ENCODE measurements at regions not wholly inside any gene's neighbourhood (a gene's known extent, or its start where the extent isn't known, plus 50 kb on each side); places are given as distances from the start of the nearest gene placed in this dataset.

DNA sequence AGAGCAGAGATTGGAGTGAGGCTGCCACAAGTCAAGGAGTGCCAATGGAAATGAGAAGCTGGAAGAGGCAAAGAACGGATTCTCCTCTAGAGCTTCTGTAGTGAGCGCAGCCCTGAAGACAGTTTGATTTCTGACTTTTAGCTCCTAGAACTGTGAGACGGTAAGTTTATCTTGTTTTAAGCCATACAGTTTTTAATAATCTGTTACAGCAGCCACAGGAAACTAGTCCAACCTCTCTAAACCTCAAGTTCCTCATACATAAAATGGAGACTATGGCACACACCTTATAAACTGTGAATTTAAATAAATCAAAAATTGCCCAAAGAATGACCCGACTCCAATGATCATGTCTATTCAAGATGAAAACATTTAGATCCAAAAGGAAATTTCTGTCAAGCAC is 596.5 kb downstream of the BCL11A start:
- DNase-seq: no peak

DNA sequence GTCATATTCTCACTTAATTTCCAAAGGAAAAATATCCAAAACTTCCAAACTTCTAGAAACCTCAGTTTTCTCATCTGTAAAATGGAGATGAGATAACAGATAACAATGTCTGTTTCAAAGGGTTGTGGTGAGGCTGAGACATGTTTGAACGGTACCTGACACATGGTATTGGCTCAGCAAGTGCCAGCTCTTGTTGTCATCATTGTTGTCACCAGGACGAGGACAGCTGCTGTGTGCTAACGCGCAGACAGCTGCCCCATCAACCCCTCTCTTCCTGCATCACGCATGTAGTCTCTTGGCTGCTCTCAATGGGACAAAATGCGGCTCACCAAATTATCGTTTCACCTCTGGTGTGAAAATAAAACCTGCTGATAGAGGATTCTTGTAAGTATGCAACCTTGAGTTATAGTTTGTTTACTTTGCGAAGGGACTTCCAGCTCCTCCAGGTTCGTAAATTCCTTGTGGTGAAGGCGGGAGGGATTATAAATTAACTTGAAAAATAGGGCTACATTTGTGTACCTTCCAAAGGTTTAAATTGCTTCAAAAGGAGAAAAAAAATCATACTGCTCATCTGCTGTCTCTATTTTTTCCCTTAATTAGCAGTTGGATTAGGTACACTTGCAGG is 605.4 kb downstream of the BCL11A start:
- no peak for DNase-seq

DNA sequence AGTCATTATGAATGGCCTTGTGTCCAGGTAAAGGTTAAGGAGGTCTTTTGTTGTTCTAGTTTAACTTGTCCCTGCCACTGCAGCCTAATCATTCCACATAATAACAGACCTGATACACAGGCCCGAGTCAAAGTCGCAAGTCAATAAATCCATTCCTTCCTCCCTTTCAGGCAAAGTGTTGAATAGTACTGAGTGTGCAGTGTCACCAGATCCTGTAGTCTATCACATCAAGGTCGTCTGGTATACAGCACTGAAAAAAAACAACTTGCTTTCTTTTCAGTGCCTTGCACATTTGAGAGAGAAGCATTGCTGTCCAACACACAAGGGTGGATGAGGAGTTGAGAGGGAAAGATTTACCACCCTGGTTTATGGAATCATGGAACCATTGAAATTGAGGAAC is 606.2 kb downstream of the BCL11A start:
- DNase-seq: no peak

DNA sequence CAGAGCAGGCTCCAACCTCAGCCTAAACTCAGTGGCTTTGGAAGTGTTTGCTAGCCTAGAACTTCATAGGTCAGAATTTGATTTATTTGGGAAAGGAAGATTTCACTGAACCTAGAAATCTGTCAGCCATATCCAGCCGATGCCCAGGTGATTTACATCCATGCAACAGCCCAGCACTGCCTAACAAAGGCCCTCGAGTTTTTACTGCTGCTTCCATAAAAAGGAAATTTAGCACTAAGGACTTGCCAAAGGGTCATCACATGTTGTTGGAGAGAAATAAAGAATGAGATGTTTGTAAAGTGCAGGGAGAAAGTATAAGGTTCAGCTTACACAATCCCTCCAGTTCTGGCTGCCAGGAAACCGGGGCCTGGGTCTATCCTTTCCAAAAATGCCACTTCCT is 614.2 kb downstream of the BCL11A start:
- no peak for DNase-seq

DNA sequence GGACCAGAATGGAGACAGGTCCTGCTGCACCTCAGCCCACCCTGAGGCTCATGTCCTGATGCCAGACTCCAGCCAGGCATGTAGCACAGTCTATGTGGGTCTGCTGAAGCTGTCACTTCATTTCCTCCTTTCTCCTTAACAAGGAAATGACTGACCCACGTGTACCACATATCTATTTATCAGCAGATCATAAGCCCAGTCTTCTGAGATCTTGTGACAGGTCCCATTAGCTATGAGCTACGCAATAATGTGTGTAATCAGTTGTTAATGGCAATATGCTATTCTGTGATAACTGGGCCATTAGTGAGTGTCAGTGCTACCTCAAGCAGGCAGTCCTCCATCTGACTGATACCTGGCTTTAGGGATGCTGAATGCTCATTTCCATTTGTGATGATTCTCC is 615.3 kb downstream of the BCL11A start:
- DNase-seq: no peak

DNA sequence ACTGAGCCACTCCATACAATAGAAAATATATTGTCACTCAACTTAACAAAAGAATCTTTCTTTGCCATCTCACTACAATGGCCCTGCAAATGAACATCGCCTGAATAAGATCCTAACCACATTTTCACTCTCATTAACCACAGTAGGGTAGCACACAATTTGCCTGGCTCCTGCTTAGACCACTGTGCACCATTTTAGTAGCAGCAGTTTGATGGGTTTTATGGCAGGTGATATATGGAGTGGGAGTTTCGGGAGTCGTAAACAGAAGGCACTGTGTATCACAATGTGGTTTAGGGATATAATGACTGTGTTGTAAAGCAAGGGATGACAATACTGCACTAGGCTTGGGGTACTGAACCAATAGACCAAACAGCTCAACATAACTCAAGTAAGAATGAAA is 617.4 kb downstream of the BCL11A start:
- no peak for DNase-seq

DNA sequence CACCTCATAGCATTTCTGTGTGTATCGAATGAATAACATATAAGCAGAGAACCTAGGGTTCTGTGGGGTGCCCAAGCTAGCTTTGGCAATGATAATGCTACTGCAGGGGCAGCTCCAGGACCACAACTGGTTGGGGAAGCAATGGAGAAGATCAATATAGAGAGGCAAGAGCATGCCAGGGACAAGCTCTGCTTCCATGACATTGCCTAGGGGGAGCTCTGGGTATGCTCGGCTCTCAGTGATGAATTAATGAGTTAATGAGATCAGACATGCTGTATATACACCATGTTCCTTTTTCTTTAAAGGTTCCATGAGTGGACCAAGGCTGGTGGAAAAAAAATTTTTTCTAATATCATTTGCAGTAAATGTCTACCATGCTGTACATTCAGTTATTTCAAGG is 618.4 kb downstream of the BCL11A start:
- no peak for DNase-seq

DNA sequence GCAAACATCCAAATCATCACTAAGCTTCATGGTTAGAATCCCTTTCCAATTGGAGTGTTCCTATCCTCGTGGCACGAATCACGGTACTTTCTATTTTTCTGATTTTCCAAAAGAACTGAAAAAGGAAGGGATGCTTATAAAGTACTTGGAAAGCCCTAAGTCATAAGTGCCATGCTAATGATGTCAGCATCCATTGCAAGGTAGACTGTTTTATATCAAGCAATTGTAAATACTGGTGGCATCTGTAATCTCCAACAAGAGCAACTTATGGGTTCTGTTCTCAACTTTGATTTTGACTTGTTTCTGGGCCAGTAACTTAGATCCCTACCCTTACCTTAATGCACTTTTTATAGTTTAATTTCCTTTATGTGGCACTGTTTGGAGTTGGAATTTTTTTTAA is 619.5 kb downstream of the BCL11A start:
- DNase-seq: no peak

DNA sequence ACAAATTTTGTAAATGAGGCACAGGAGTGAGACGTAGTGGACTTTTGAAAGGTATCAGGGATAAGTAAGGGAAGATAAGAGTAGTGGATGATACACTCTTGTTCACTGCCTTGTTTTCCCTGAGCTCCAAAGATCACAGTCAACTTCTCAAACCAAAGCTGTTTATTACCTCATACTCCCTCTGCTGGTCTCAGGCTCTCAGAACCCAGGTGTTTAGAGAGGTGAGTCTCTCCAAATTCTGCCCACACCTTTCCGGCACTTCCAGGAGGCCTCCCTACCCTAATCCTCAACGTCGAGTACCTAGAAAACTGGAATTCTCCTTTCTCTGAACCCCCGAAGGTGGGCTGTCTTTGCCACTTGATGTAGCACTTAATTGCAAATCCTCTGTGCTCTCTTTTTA is 621.1 kb downstream of the BCL11A start:
- no peak for DNase-seq

DNA sequence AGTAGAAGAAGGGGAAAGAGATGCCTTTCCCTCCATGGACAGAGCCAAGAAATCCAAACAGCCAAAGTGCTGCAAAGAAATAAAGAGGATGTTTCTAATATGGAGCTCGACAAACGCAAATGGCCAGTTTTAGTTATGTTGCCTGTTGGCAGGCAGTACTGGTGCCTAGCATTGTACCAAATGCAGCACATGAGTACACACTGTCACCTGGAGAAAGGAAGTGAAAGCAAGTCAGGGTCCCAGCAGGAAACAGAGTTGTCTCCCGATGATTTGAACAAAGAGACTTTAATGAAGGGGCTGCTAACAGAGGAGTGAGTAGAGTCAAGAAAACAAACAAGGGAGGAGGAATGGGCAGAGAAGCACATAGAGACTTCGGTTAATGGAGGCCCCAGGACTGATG is 623.0 kb downstream of the BCL11A start:
- no peak for DNase-seq

DNA sequence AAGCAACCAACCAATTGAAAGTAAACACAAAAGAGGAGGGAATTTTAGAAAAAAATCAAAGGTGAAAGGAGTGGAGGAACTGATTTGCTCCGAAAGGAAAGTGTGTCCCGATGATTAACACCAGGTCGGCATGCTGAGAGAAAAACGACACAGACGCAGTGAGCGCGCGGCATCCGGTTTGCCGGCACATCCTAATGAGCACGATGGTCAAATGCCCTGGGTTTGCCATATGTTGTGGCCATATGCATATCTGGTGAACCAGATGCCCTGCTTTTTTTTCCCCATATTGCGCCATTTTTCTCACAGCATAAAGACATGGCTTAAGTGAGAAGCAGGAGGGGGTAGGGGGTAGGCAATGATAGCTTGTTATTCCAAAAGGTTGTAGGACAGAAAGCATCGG is 626.7 kb downstream of the BCL11A start:
- no peak for DNase-seq

DNA sequence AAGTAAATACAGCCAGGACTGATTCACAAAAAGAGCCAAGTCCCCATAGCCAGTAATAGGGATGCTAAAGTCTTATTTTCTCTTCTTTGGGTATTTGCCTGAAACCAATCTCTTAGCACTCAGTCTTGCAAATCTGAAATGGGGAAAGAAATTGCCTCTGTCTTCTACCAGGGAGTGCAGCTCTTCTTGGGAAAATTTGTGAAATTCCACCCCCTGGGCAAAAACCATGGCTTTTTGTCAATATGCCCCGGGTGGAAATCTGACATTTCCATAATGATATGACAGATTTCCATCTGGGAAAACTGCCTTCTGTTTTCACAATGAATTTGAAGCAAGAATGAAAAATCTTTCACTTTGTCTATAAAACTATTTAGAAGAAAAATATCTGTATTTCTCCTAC is 628.1 kb downstream of the BCL11A start:
- no peak for DNase-seq

DNA sequence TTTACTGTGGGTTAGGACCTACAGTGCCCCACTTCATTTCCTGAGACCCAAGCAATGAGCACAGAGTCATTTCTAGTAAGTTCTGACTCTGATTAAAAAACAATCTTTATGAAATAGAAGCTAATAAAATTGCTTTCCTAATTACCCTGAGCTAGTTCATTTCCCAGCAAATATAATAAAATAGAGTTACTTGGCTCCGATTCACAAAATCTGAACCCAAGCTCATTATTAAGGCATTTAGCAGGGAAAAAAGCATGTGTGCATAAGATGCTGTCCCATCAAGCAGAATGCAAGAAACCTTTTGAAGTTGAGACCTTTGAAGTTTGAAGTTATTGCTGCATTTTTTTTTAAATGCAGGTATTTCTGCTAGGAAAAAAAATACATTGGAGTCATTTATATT is 629.1 kb downstream of the BCL11A start:
- no peak for DNase-seq

DNA sequence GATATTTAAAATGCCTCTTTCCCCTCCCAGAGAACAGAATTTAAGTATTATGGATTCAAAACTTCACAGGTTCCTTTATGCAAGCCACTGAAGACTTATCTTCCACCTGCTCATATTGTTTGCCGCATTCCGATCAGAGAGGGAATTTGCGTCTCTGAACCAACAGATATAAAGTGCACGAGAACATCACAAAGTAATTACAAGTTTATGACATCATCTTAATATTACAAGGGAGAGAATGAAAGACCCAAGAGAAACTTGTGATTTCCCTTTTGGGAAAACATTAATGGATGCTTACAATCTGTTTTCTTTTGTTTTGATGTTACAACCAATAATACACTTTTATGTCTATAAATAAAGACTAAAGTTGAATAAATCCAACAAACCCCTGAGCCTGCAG is 631.0 kb downstream of the BCL11A start:
- no peak for DNase-seq

DNA sequence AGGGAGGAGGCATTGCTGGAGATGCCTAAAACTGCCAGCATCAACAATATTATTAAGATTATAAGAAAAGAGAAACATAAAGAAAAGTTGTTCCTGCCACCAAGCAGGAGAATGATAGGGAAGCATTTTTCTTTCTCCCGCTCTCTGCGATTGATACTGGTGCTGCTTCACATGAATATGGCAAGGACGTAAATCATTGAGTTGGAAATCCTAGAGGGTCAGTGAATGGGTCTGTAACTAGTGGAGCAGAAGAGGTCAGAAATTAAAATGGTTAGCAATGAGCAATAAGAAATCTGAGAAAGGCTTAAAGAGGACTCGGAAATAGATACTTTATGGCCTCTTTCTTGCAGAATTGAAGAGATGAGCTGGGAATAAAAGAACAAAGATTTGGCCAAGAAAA is 631.7 kb downstream of the BCL11A start:
- DNase-seq: no peak

DNA sequence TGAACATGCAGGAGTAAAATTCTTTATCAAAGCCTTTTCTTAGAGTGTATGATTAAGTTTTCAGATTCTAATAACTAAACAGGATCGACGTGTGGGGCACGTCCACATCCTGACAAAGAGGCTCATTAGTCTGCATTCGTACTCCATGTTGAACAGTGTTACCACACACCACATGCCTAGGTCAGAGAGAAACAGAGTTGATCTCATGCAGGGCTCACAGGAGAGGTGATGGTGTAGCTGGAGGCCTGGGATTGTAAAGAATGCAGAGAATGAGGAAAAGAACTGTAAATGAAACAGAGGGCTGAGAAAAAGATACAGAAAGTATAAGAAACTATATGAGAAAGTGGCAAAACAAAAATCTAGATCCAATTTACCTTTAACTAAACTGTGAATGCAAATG is 632.5 kb downstream of the BCL11A start:
- no peak for DNase-seq

DNA sequence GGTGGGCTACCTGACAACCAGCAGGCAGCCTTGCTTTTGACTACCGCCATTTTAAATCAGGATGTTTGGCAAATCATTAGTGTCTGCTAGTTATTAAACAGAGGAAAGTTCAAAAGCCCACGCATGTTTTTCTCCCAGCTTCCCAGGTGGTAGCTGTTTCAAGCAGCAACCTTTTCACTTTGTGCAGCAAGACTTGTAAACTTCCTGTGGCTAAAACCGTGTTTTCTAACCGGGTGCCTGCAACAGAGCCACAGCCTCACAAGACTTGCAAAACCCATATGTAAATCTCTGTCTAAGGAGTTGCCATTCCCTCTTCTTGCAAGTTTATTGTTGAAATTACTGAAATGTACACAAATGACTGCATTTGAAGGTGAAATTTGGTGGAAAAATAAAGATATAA is 633.1 kb downstream of the BCL11A start:
- DNase-seq: no peak

DNA sequence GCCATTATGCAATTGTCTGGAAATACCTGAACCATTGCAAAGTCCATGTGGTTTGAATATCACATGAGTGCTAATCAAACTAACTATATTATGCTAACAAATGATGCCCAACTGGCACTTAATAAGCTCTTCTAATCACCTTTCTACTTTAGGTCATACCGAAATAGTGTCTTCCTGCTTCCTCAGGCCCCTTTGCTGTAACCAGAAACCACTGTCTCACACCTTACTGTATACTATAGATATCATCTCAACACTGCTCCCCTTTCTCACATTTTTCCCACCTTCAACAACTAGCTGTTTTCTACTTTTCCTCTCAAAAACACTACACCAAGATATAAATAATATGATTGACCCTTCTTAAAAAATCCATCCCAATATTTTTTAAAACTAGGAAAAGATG is 633.9 kb downstream of the BCL11A start:
- no peak for DNase-seq

DNA sequence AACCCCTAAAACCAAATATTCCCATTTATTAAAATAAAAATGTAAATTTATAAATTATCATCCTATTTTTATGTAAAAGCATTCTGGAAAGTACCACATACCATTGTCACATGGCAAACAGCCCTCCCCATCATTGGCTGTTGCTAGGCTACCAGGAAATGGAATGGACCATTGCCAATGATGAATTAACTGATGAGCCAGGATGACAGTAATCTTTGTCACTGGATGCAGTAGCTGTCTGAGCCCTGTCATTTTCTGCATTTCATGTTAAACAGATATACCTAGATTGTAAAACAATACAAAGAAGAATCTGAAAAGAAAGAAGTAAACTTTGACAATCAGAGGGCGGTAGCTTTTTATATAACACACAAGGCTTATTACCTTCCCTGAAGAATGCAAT is 641.4 kb downstream of the BCL11A start:
- DNase-seq: no peak

DNA sequence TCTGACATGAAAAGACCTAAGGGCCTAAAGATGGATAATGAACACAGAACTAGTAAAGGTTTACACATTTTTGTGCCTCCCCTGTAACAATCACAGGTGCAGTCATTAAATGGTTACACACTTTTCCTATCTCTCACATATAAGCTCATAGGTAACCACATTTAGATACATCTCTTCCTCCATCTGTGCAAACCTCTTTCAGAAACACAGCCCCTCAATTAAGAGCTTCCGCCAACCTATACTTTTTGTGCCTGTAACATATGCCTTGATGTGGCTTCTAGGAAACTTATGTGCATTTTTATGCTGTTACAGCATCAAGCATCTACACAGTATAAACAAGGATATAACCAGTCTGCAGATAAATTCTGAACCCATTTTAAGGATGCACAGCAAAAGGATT is 643.3 kb downstream of the BCL11A start:
- no peak for DNase-seq

DNA sequence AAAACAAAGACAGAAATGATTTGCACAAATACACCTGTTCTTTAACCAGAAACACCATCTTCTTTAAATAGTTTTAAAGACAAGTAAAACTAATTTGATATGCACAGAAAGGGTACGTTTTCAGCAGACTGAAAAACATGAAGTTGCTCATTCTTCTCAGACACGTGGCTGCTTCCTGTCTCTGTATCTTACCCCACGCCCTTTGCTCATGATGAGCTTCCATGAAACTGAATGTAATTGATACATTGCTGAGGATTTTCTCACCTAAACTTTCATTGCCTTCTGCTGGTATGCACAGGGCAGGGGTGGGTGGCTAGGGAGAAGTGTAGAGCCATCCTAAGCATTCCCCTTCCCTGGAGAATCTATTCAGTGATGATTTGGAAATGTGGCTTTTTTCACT is 644.3 kb downstream of the BCL11A start:
- no peak for DNase-seq

DNA sequence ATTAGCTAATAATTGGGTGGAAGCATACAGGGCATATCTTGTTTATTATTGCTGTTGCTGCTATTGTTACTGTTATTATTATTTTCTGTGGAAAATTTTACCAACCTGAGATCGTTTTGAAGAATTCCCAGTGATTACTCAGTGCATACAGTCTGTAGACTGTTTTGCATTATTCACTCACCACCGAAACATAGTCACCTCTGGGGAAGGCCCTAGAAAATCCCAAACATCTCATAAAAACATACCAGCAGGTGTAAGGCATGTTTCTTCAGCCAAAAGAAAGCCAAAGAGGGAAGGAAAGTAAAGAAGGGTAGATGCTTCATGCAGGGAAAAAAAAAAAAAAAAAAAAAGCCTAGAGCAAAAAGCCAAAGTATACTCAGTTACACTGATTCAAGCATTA is 647.7 kb downstream of the BCL11A start:
- DNase-seq: no peak

DNA sequence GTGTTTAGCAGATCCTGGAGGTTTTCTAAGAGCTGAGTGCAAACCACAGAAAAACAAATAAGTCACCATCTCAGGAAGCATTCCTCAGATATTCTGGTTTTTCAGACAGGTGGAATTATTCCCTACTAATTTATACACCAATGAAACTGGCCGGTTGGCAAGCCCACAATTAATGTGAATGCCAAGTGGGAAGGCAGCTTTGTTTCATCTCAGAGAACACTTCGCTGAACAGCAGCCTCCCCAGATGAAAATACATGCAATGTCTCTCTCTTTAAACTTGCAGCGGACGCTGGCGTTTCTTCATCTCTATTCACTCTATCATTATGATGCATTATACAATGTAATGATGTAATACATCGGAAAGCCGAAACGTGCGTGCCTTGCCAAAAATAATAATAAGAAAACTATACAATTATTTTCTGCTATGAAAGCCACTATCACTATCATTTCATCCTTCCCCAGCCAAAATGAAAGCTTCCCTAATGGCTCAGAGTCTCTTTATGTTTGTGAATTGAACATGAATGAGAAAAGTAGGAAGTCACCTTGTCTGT is 649.4 kb downstream of the BCL11A start:
- no peak for DNase-seq

DNA sequence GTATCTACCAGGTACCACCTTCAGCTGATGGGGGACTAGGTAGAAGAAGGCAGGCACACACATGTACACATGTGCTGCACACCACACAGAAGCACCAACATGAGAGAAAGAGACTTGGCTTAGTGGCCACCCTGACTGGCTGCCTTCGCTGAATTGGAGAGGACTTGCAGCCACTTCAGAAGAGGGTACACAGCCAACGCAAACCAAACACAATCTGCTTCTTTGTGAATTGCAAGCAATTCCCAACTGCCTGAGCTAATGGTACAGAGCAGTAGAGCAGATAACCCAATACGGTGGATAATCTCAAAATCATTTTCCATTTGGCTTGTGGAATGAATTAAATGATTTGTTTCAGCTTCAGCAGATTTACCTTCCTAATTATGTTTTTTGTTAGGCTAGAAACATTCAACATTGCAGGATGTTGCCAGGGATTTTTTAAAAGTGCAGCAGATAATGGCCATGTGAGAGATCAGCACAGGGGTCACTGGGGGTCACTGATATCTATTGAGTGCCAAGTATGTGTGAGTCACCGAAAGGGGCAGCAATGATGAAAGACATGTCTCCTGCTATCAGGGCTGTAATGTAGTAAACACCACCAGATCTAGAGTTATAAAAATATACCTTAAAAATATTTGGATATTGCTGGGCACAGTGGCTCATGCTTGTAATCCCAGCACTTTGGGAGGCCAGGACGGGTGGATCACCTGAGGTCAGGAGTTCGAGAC is 652.6 kb downstream of the BCL11A start:
- DNase-seq: no peak

DNA sequence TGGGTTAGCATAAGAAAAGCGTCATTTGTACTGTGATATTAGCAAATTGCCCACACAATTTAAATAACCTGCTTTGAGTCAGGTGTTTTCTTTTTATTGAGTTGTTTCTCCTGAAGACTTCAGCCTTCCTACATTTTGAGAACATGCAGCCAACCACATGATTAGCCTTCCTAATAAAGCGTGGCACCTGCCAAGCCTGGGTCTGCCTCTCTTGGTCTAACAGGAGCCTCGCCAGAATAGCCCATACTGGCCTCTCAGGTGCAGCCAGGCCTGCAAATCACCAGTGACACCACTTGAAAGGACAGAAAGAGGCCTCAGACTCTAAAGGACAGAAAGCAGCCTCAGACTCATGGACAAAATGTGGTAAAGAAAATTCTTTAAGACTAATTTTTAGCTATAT is 653.8 kb downstream of the BCL11A start:
- no peak for DNase-seq
